ENCODE measurements at regions not wholly inside any gene's neighbourhood (a gene's known extent, or its start where the extent isn't known, plus 50 kb on each side); places are given as distances from the start of the nearest gene placed in this dataset.
"Not testable (repeated sequence)": the region's sequence is repeated elsewhere in the genome, so short reads cannot be mapped to it uniquely, and the experiment has no call there.

GRCh38 chr10:109809954-109810353, 113.4 kb downstream of the XPNPEP1 start:
- DNase-seq (ENCODE audit: low read depth), result not testable (repeated sequence)

- DNase-seq (ENCODE audit: low read depth), result not testable (repeated sequence)
Observed at GRCh38 chr10:109801191-109801590, 122.1 kb downstream of the XPNPEP1 start.

GRCh38 chr10:109790647-109791046, 132.7 kb downstream of the XPNPEP1 start:
- DNase-seq (ENCODE audit: low read depth), result no peak

- no peak for DNase-seq (ENCODE audit: low read depth)
Observed at GRCh38 chr10:109784236-109784635, 139.1 kb downstream of the XPNPEP1 start.

- DNase-seq (ENCODE audit: low read depth), result no peak
Observed at GRCh38 chr10:109783286-109783685, 140.0 kb downstream of the XPNPEP1 start.

- no peak for DNase-seq (ENCODE audit: low read depth)
Observed at GRCh38 chr10:109780997-109781396, 142.3 kb downstream of the XPNPEP1 start.

- DNase-seq (ENCODE audit: low read depth), result no peak
Observed at GRCh38 chr10:109778993-109779392, 144.3 kb downstream of the XPNPEP1 start.

- DNase-seq (ENCODE audit: low read depth), result no peak
Observed at GRCh38 chr10:109774121-109774440, 149.2 kb downstream of the XPNPEP1 start.

- DNase-seq (ENCODE audit: low read depth), result no peak
Observed at GRCh38 chr10:109773288-109774120, 149.8 kb downstream of the XPNPEP1 start.

- no peak for DNase-seq (ENCODE audit: low read depth)
Observed at GRCh38 chr10:109770663-109771062, 152.6 kb downstream of the XPNPEP1 start.

GRCh38 chr10:109769966-109770365, 153.3 kb downstream of the XPNPEP1 start:
- no peak for DNase-seq (ENCODE audit: low read depth)

- DNase-seq (ENCODE audit: low read depth), result no peak
Observed at GRCh38 chr10:109765838-109766237, 157.5 kb downstream of the XPNPEP1 start.

GRCh38 chr10:109762555-109762954, 160.8 kb downstream of the XPNPEP1 start:
- no peak for DNase-seq (ENCODE audit: low read depth)

- not testable (repeated sequence) for DNase-seq (ENCODE audit: low read depth)
Observed at GRCh38 chr10:109757670-109758069, 165.6 kb downstream of the XPNPEP1 start.

- no peak for DNase-seq (ENCODE audit: low read depth)
Observed at GRCh38 chr10:109746861-109747260, 176.4 kb downstream of the XPNPEP1 start.

GRCh38 chr10:109744020-109744419, 179.3 kb downstream of the XPNPEP1 start:
- no peak for DNase-seq (ENCODE audit: low read depth)

- DNase-seq (ENCODE audit: low read depth), result no peak
Observed at GRCh38 chr10:109743574-109743973, 179.7 kb downstream of the XPNPEP1 start.

GRCh38 chr10:109743146-109743545, 180.2 kb downstream of the XPNPEP1 start:
- DNase-seq (ENCODE audit: low read depth), result no peak

GRCh38 chr10:109741712-109742111, 181.6 kb downstream of the XPNPEP1 start:
- no peak for DNase-seq (ENCODE audit: low read depth)

- DNase-seq (ENCODE audit: low read depth), result no peak
Observed at GRCh38 chr10:109740436-109740835, 182.9 kb downstream of the XPNPEP1 start.

GRCh38 chr10:109737626-109738025, 185.7 kb downstream of the XPNPEP1 start:
- DNase-seq (ENCODE audit: low read depth), result no peak

GRCh38 chr10:109737009-109737408, 186.3 kb downstream of the XPNPEP1 start:
- no peak for DNase-seq (ENCODE audit: low read depth)

- DNase-seq (ENCODE audit: low read depth), result no peak
Observed at GRCh38 chr10:109735776-109736175, 187.5 kb downstream of the XPNPEP1 start.
